ENCODE measurements at regions not wholly inside any gene's neighbourhood (a gene's known extent, or its start where the extent isn't known, plus 50 kb on each side); places are given as distances from the start of the nearest gene placed in this dataset.

DNA sequence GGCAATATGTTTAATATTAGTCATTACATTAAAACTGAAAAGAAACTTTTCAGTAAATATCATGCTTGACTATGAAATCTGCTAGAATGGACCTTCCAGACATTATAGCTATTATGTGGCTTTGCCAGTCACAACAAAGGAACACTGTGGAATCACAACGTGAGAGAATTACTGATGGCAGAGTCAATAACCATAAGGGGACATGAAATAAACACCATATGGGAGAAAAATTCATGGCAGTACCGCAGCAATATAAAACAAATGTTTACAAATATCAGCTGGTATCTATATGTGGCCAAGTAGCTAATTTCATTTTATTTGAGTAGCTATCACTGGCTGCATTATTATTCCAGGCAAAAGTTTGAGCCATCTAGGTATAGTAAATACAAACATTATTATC lies 1818.6 kb downstream of the PCDH9 start:
- WGBS, 4 donors, result 60 to 94% (median 87%) methylated on average over 2 of the region's 2 CpGs
- TF ChIP-seq, protein P1, sequence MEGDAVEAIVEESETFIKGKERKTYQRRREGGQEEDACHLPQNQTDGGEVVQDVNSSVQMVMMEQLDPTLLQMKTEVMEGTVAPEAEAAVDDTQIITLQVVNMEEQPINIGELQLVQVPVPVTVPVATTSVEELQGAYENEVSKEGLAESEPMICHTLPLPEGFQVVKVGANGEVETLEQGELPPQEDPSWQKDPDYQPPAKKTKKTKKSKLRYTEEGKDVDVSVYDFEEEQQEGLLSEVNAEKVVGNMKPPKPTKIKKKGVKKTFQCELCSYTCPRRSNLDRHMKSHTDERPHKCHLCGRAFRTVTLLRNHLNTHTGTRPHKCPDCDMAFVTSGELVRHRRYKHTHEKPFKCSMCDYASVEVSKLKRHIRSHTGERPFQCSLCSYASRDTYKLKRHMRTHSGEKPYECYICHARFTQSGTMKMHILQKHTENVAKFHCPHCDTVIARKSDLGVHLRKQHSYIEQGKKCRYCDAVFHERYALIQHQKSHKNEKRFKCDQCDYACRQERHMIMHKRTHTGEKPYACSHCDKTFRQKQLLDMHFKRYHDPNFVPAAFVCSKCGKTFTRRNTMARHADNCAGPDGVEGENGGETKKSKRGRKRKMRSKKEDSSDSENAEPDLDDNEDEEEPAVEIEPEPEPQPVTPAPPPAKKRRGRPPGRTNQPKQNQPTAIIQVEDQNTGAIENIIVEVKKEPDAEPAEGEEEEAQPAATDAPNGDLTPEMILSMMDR (IDR thresholded peaks at IDR 0.05), result no peak
- no peak for TF ChIP-seq POLR2A (IDR thresholded peaks at IDR 0.05)
- intact Hi-C loops (cut with DNase I), result no loop called here

DNA sequence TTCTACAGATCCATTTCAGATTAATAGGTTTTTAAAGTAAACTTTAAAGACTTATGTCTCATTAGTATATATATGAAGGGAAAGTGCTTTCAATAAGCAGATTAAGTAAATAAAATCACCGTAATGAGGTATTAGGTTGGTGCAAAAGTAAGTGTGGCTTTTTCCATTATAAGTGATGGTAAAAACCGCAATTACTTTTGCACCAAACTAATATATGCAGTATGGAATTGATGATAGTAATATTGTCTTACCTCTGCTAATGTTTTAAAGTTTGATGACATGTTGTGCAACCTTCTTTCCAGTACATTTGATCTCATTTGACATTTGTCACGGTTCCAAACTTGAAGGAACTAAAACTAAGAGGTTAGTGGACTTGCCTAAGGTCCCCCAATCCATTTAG lies 1819.3 kb downstream of the PCDH9 start:
- Histone ChIP-seq H3K27me3 (no peaks in the 10 kb centered on the region), H3K9me3 (replicated peaks in 1 of 3) (no peaks in the 10 kb centered on the region), H3K4me3 (no peak overlapping the region), H3K36me3 (replicated peaks in 1 of 2) (no peaks in the 10 kb centered on the region), H3K4me1 (replicated peaks in 1 of 2) (no peaks in the 10 kb centered on the region), H3K27ac (no peak overlapping the region)
- TF ChIP-seq, protein P1 (IDR thresholded peaks at IDR 0.05), result no peak
- DNase-seq, result no peak
- intact Hi-C loops (cut with DNase I), result no loop called here
- WGBS, 4 donors, result 86 to 92% (median 88%) methylated on average over 3 of the region's 3 CpGs

More for the DNA sequence above, 1818.6 kb downstream of the PCDH9 start:
- Histone ChIP-seq H3K4me1 (replicated peaks in 1 of 2) (no peaks in the 10 kb centered on the region), H3K4me3 (no peak overlapping the region), H3K9me3 (replicated peaks in 1 of 3) (no peaks in the 10 kb centered on the region), H3K27ac (no peak overlapping the region), H3K27me3 (no peaks in the 10 kb centered on the region), H3K36me3 (replicated peaks in 1 of 2) (no peaks in the 10 kb centered on the region)
- DNase-seq, result no peak

DNA sequence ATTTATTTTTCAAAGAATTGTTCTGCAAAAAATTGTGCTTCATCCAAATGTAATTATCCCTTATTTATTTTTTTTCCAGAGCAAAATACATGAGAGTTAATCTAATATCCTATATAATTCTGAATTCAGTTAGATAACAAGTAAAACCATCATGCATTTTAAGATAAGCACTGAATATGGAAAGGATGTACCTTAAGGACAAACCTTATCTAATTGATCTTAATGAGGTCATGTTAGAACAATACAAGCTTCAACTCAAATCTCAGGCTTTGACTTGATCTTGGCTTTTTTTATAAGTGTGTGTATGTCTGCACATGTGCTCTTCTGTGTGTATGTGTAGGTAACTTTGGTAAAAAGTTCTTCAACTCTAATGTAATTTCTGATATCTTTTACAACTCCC lies 1828.8 kb downstream of the PCDH9 start:
- H3K4me1 ChIP-seq (replicated peaks in 1 of 2), result peaks cover 11 to 15% of the 10 kb centered on the region in 2 donors
- no peak overlapping the region for H3K27ac ChIP-seq
- intact Hi-C loops (cut with DNase I), result no loop called here
- no peak for DNase-seq
- H3K4me3 ChIP-seq, result no peak overlapping the region
- no peaks in the 10 kb centered on the region for H3K27me3 ChIP-seq
- no peaks in the 10 kb centered on the region for H3K9me3 ChIP-seq (replicated peaks in 1 of 3)
- no peak for TF ChIP-seq POLR2A (IDR thresholded peaks at IDR 0.05)
- H3K36me3 ChIP-seq (replicated peaks in 1 of 2), result no peaks in the 10 kb centered on the region

DNA sequence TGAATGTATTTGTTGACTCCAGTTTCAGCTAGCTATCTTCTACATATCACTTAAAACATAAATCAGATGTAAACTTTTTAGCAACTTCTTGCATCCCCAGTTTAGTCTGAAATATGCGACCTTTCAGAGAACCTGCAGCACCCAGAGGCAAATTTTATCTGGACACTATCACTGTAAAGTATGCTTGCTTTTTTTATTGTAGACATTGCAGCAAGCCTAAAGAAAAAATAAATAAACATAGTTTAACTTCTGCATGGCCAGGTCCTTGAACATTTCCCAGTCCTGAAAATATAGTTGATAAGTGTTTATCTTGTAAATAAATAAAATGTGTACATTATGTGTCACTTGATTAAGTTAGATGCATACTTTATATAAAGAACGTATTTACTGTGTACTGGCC lies 1829.4 kb downstream of the PCDH9 start:
- TF ChIP-seq, protein P1 (IDR thresholded peaks at IDR 0.05), result no peak
- no peak for TF ChIP-seq POLR2A (IDR thresholded peaks at IDR 0.05)
- no peak for DNase-seq
- no peaks in the 10 kb centered on the region for H3K36me3 ChIP-seq (replicated peaks in 1 of 2)
- H3K4me1 ChIP-seq (replicated peaks in 1 of 2), result peaks cover 11 to 15% of the 10 kb centered on the region in 2 donors
- WGBS, 4 donors, result 81 to 86% (median 82%) methylated on average over 2 of the region's 2 CpGs
- no peak overlapping the region for H3K4me3 ChIP-seq
- H3K27ac ChIP-seq, result no peak overlapping the region
- intact Hi-C loops (cut with DNase I), result no loop called here
- no peaks in the 10 kb centered on the region for H3K27me3 ChIP-seq
- H3K9me3 ChIP-seq (replicated peaks in 1 of 3), result no peaks in the 10 kb centered on the region

DNA sequence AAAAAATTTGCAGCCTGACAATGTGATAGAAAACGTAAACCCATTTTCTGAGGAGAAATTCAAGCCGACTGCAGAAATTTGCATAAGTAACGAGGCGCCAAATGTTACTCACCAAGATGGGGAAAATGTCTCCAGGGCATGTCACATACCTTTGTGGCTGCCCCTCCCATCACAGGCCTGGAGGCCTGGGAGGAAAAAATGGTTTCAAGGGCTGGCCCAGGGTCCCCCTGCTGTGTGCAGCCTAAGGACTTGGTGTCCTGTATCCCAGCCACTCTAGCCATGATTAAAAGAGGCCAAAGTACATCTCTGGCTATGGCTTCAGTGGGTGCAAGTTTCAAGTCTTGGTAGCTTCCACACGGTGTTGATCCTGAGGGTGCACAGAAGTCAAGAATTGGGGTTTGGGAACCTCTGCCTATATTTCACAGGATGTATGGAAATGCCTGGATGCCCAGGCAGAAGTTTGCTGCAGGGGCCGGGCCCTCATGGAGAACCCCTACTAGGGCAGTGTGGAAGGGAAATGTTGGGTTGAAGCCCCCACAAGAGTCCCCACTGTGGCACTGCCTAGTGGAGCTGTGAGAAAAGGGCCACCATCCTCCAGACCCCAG lies 1842.3 kb downstream of the PCDH9 start:
- Histone ChIP-seq H3K4me3 (no peak overlapping the region), H3K4me1 (replicated peaks in 1 of 2) (no peaks in the 10 kb centered on the region), H3K27ac (no peak overlapping the region), H3K27me3 (no peaks in the 10 kb centered on the region), H3K36me3 (replicated peaks in 1 of 2) (no peaks in the 10 kb centered on the region), H3K9me3 (replicated peaks in 1 of 3) (no peaks in the 10 kb centered on the region)
- intact Hi-C loops (cut with DNase I), result no loop called here
- TF ChIP-seq, protein P1 (IDR thresholded peaks at IDR 0.05), result no peak
- WGBS, 4 donors, result 72 to 95% (median 83%) methylated on average over 6 of the region's 6 CpGs
- DNase-seq, result no peak
